ENCODE measurements at regions not wholly inside any gene's neighbourhood (a gene's known extent, or its start where the extent isn't known, plus 50 kb on each side); places are given as distances from the start of the nearest gene placed in this dataset.

GRCh38 chr18:67815280-67815679, 298.8 kb upstream of the DSEL start:
- Histone ChIP-seq H3K14ac (ENCODE audit: insufficient read length) (no peak overlapping the region), H3K27me3 (replicated peaks in 1 of 4; ENCODE audit: control insufficient read depth in 3 of 4, extremely low read depth in 1 of 4, insufficient read depth in 3 of 4, low read length in 3 of 4) (no peaks in the 10 kb centered on the region), H2AFZ (ENCODE audit: low read length) (no peak overlapping the region), H4K20me1 (replicated peaks in 1 of 2; ENCODE audit: control insufficient read depth in 1 of 2, insufficient read depth in 2 of 2, low read length in 2 of 2) (no peaks in the 10 kb centered on the region), H3K18ac (ENCODE audit: extremely low read depth, low read length) (no peak overlapping the region), H3K56ac (replicated peaks; ENCODE audit: insufficient read length, low read depth, low read length) (no peak overlapping the region), H4K91ac (replicated peaks; ENCODE audit: insufficient read length, low read length) (no peak overlapping the region), H2BK120ac (replicated peaks; ENCODE audit: low read depth, low read length) (no peak overlapping the region), H3K9me3 (ENCODE audit: insufficient read depth in 2 of 2, low read depth in 1 of 2, low read length in 1 of 2) (no peaks in the 10 kb centered on the region; a peak in 1 of 4 replicates), H2BK5ac (ENCODE audit: low read depth, low read length) (no peak overlapping the region), H2BK15ac (ENCODE audit: low read length) (no peak overlapping the region), H4K8ac (ENCODE audit: extremely low read depth, insufficient read depth, low read length) (no peak overlapping the region), H3K23me2 (ENCODE audit: low read depth, low read length) (no peaks in the 10 kb centered on the region), H3K4me2 (ENCODE audit: insufficient read depth in 1 of 2, low read depth in 2 of 2, low read length in 2 of 2) (no peak overlapping the region), H3K4ac (replicated peaks; ENCODE audit: insufficient read length, low read depth, low read length) (no peak overlapping the region), H3K79me1 (ENCODE audit: low read depth, low read length) (no peaks in the 10 kb centered on the region), H2BK20ac (ENCODE audit: low read length) (no peak overlapping the region), H2AK5ac (ENCODE audit: low read depth, low read length) (no peak overlapping the region), H4K5ac (ENCODE audit: insufficient read length, low read depth, low read length) (no peak overlapping the region), H3K23ac (ENCODE audit: insufficient read length) (no peak overlapping the region), H3K9ac (replicated peaks in 1 of 4; ENCODE audit: extremely low read depth in 1 of 4, low read depth in 3 of 4, low read length in 3 of 4) (no peak overlapping the region), H3K27ac (ENCODE audit: low read depth, low read length) (no peak overlapping the region), H2BK12ac (ENCODE audit: low read depth, low read length) (no peak overlapping the region), H3K4me3 (ENCODE audit: extremely low read depth in 1 of 4, insufficient read depth in 2 of 4, low read depth in 3 of 4, low read length in 4 of 4) (no peak overlapping the region), H3K36me3 (ENCODE audit: control insufficient read depth in 2 of 4, insufficient read depth in 4 of 4, low read length in 3 of 4) (no peaks in the 10 kb centered on the region), H3K79me2 (ENCODE audit: control insufficient read depth in 1 of 2, insufficient read depth in 2 of 2, low read length in 2 of 2) (no peaks in the 10 kb centered on the region), H3K4me1 (replicated peaks in 1 of 4; ENCODE audit: control insufficient read depth in 3 of 4, insufficient read depth in 4 of 4, low read length in 3 of 4) (no peaks in the 10 kb centered on the region)
- WGBS, 2 experiments (ENCODE audit: extremely low coverage in 1 of 2, insufficient coverage in 1 of 2, insufficient read length in 1 of 2, insufficient replicate concordance in 2 of 2, low coverage in 1 of 2, low lambda C conversion rate in 2 of 2, missing lambda C conversion rate in 1 of 2) = 78% methylated on average over 1 of the region's 1 CpG; no CpG with 5 or more reads in 1 of the 2 experiments
- no peak for DNase-seq (ENCODE audit: low read depth in 1 of 2, low spot score in 2 of 2)
- TF ChIP-seq EZH2 (IDR thresholded peaks at IDR 0.05; ENCODE audit: low read depth, low read length, severe bottlenecking) (no peak), CBX5 (IDR thresholded peaks at IDR 0.05; ENCODE audit: low read depth, low read length) (no peak), RBBP5 (IDR thresholded peaks at IDR 0.05; ENCODE audit: borderline replicate concordance, low read depth, low read length) (no peak), TAF7 (optimal IDR thresholded peaks at IDR 0.05; ENCODE audit: borderline replicate concordance, low read depth, low read length) (no peak), PHF8 (conservative IDR thresholded peaks at IDR 0.05; ENCODE audit: low read depth, low read length) (no peak)
- ChIA-PET CTCF (ENCODE audit: partially characterized antibody) (no interaction called here), POLR2A (ENCODE audit: partially characterized antibody) (no interaction called here)
- FAIRE-seq = no peak
